Ovary (tissue), 3 donors: ENCODE measurements at regions not wholly inside any gene's neighbourhood (a gene's known extent, or its start where the extent isn't known, plus 50 kb on each side); places are given as distances from the start of the nearest gene placed in this dataset.

Source experiments
- EP300 ChIP-seq: sonication (generic); formaldehyde crosslinking; IDR thresholded peaks from one replicate; pipeline ENCODE4 v1.6.1; 2017; ENCODE audit warnings: antibody characterized with exemption
- POLR2A ChIP-seq: fragments of 450-650 bp; IDR thresholded peaks from one replicate; pipeline ENCODE4 v1.6.1; 2017; ENCODE audit warnings: antibody characterized with exemption, mild to moderate bottlenecking, moderate library complexity
- TF ChIP-seq, protein P1 (sequence below), 3 donors: fragments of 450-650 bp in 2 of 3; fragments of 200-600 bp in 1 of 3; IDR thresholded peaks; one replicate each; pipeline versions ENCODE4 v1.5.1 to v1.8.0; 2016 to 2022; ENCODE audit warnings: antibody characterized with exemption in 3 of 3, mild to moderate bottlenecking in 1 of 3
- donor health status: DM: no; HTN: no; CAD: no.

DNA sequence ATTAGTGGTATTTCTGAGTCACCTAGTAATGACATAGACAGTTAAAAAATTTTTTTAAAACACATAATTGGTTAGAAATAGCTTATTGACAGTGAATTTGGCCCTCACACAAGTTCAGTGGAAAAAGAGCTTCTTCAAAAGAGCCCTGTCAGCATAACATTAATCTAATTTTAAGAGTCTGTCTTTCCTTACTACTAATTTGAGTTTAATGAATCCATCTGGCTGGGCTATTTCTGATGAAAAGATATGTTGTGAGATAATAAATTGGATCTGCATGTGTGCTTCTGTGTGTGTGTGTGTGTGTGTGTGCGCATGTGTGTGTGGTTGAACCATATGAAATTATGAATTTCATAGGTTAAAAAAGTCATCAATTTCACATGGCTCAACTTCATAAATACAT, 1045.2 kb downstream of the FLRT2 start:
- TF ChIP-seq, protein P1, sequence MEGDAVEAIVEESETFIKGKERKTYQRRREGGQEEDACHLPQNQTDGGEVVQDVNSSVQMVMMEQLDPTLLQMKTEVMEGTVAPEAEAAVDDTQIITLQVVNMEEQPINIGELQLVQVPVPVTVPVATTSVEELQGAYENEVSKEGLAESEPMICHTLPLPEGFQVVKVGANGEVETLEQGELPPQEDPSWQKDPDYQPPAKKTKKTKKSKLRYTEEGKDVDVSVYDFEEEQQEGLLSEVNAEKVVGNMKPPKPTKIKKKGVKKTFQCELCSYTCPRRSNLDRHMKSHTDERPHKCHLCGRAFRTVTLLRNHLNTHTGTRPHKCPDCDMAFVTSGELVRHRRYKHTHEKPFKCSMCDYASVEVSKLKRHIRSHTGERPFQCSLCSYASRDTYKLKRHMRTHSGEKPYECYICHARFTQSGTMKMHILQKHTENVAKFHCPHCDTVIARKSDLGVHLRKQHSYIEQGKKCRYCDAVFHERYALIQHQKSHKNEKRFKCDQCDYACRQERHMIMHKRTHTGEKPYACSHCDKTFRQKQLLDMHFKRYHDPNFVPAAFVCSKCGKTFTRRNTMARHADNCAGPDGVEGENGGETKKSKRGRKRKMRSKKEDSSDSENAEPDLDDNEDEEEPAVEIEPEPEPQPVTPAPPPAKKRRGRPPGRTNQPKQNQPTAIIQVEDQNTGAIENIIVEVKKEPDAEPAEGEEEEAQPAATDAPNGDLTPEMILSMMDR (IDR thresholded peaks at IDR 0.05): no peak
- TF ChIP-seq POLR2A: no peak
- no peak for TF ChIP-seq EP300
